ENCODE measurements at regions not wholly inside any gene's neighbourhood (a gene's known extent, or its start where the extent isn't known, plus 50 kb on each side); places are given as distances from the start of the nearest gene placed in this dataset.

- H3K27me3 ChIP-seq (ENCODE audit: insufficient read depth, low read length) = no peaks in the 10 kb centered on the region
- H3K4me3 ChIP-seq (ENCODE audit: low read depth, low read length) = no peak overlapping the region
- no peak overlapping the region for H4K12ac ChIP-seq (ENCODE audit: low read depth, low read length)
- no peak overlapping the region for H4K8ac ChIP-seq (ENCODE audit: low read depth, low read length)
- DNase-seq = no peak
- no peak overlapping the region for H2AFZ ChIP-seq (ENCODE audit: insufficient read depth, low read length, poor library complexity)
- H3K9ac ChIP-seq (ENCODE audit: low read length) = no peak overlapping the region
- H3K36me3 ChIP-seq (ENCODE audit: control insufficient read depth in 1 of 2, insufficient read depth in 2 of 2, low read length in 2 of 2) = no peaks in the 10 kb centered on the region
- no peaks in the 10 kb centered on the region for H3K79me2 ChIP-seq (ENCODE audit: control insufficient read depth, insufficient read depth, low read length, poor library complexity)
- H3K23ac ChIP-seq (ENCODE audit: low read length) = no peak overlapping the region
- H3K4me2 ChIP-seq (ENCODE audit: low read length) = no peak overlapping the region
- no peak overlapping the region for H3K14ac ChIP-seq (ENCODE audit: low read length)
- H3K4ac ChIP-seq (ENCODE audit: low read depth, low read length) = no peak overlapping the region
- H2BK12ac ChIP-seq (ENCODE audit: low read length) = no peak overlapping the region
- no peak overlapping the region for H3K27ac ChIP-seq (ENCODE audit: low read depth, low read length)
- no peaks in the 10 kb centered on the region for H3K4me1 ChIP-seq (ENCODE audit: control insufficient read depth in 1 of 2, insufficient read depth in 2 of 2, low read length in 2 of 2)
- no CpG with 5 or more reads among the region's 3 CpGs for WGBS (ENCODE audit: extremely low coverage, insufficient coverage, insufficient read length)
- no peak overlapping the region for H2BK120ac ChIP-seq (ENCODE audit: insufficient read depth, low read length, poor library complexity)
- H3K18ac ChIP-seq (ENCODE audit: low read length) = no peak overlapping the region
- H3K9me3 ChIP-seq (ENCODE audit: insufficient read depth, low read depth, low read length) = no peaks in the 10 kb centered on the region
- H4K91ac ChIP-seq (ENCODE audit: low read depth, low read length) = no peak overlapping the region
- no peak overlapping the region for H2AK5ac ChIP-seq (ENCODE audit: low read length)
- no peaks in the 10 kb centered on the region for H3K79me1 ChIP-seq (ENCODE audit: low read length)
- H2BK5ac ChIP-seq (ENCODE audit: low read depth, low read length, poor library complexity) = no peak overlapping the region
Measured at GRCh38 chr13:33973194-33973593, 155.2 kb downstream of the RFC3 start.

GRCh38 chr13:33976965-33977364, 159.0 kb downstream of the RFC3 start:
- no CpG with 5 or more reads among the region's 4 CpGs for WGBS (ENCODE audit: extremely low coverage, insufficient coverage, insufficient read length)
- H3K79me1 ChIP-seq (ENCODE audit: low read length) = no peaks in the 10 kb centered on the region

GRCh38 chr13:33978653-33979052, 160.7 kb downstream of the RFC3 start:
- Histone ChIP-seq H3K27ac (ENCODE audit: low read depth, low read length) (no peak overlapping the region), H3K79me2 (ENCODE audit: control insufficient read depth, insufficient read depth, low read length, poor library complexity) (no peaks in the 10 kb centered on the region), H2BK12ac (ENCODE audit: low read length) (no peak overlapping the region), H2BK120ac (ENCODE audit: insufficient read depth, low read length, poor library complexity) (no peak overlapping the region), H2AFZ (ENCODE audit: insufficient read depth, low read length, poor library complexity) (no peak overlapping the region), H3K14ac (ENCODE audit: low read length) (no peak overlapping the region), H3K27me3 (ENCODE audit: insufficient read depth, low read length) (no peaks in the 10 kb centered on the region), H3K9me3 (ENCODE audit: insufficient read depth, low read depth, low read length) (no peaks in the 10 kb centered on the region), H3K18ac (ENCODE audit: low read length) (no peak overlapping the region), H4K12ac (ENCODE audit: low read depth, low read length) (no peak overlapping the region), H3K23ac (ENCODE audit: low read length) (no peak overlapping the region), H2AK5ac (ENCODE audit: low read length) (no peak overlapping the region), H3K4me2 (ENCODE audit: low read length) (no peak overlapping the region), H3K9ac (ENCODE audit: low read length) (no peak overlapping the region), H4K8ac (ENCODE audit: low read depth, low read length) (no peak overlapping the region), H4K91ac (ENCODE audit: low read depth, low read length) (no peak overlapping the region), H3K4me1 (ENCODE audit: control insufficient read depth in 1 of 2, insufficient read depth in 2 of 2, low read length in 2 of 2) (no peaks in the 10 kb centered on the region), H3K4ac (ENCODE audit: low read depth, low read length) (no peak overlapping the region), H3K79me1 (ENCODE audit: low read length) (no peaks in the 10 kb centered on the region), H2BK5ac (ENCODE audit: low read depth, low read length, poor library complexity) (no peak overlapping the region), H3K36me3 (ENCODE audit: control insufficient read depth in 1 of 2, insufficient read depth in 2 of 2, low read length in 2 of 2) (no peaks in the 10 kb centered on the region), H3K4me3 (ENCODE audit: low read depth, low read length) (no peak overlapping the region)
- DNase-seq = no peak
- no CpG with 5 or more reads among the region's 3 CpGs for WGBS (ENCODE audit: extremely low coverage, insufficient coverage, insufficient read length)

More at GRCh38 chr13:33976965-33977364, 159.0 kb downstream of the RFC3 start:
- Histone ChIP-seq H2AFZ (ENCODE audit: insufficient read depth, low read length, poor library complexity) (no peak overlapping the region), H3K9ac (ENCODE audit: low read length) (no peak overlapping the region), H3K27me3 (ENCODE audit: insufficient read depth, low read length) (no peaks in the 10 kb centered on the region), H4K12ac (ENCODE audit: low read depth, low read length) (no peak overlapping the region), H3K4me1 (ENCODE audit: control insufficient read depth in 1 of 2, insufficient read depth in 2 of 2, low read length in 2 of 2) (no peaks in the 10 kb centered on the region), H3K4ac (ENCODE audit: low read depth, low read length) (no peak overlapping the region), H2AK5ac (ENCODE audit: low read length) (no peak overlapping the region), H3K4me2 (ENCODE audit: low read length) (no peak overlapping the region), H3K36me3 (ENCODE audit: control insufficient read depth in 1 of 2, insufficient read depth in 2 of 2, low read length in 2 of 2) (no peaks in the 10 kb centered on the region), H2BK120ac (ENCODE audit: insufficient read depth, low read length, poor library complexity) (no peak overlapping the region), H4K8ac (ENCODE audit: low read depth, low read length) (no peak overlapping the region), H3K23ac (ENCODE audit: low read length) (no peak overlapping the region), H2BK12ac (ENCODE audit: low read length) (no peak overlapping the region), H3K79me2 (ENCODE audit: control insufficient read depth, insufficient read depth, low read length, poor library complexity) (no peaks in the 10 kb centered on the region), H3K27ac (ENCODE audit: low read depth, low read length) (no peak overlapping the region), H3K9me3 (ENCODE audit: insufficient read depth, low read depth, low read length) (no peaks in the 10 kb centered on the region), H3K14ac (ENCODE audit: low read length) (no peak overlapping the region), H2BK5ac (ENCODE audit: low read depth, low read length, poor library complexity) (no peak overlapping the region), H3K4me3 (ENCODE audit: low read depth, low read length) (no peak overlapping the region), H3K18ac (ENCODE audit: low read length) (no peak overlapping the region), H4K91ac (ENCODE audit: low read depth, low read length) (no peak overlapping the region)
- no peak for DNase-seq

GRCh38 chr13:33992881-33993336, 175.0 kb downstream of the RFC3 start:
- Histone ChIP-seq H4K91ac (ENCODE audit: low read depth, low read length) (no peak overlapping the region), H3K79me2 (ENCODE audit: control insufficient read depth, insufficient read depth, low read length, poor library complexity) (no peaks in the 10 kb centered on the region), H3K27ac (ENCODE audit: low read depth, low read length) (no peak overlapping the region), H3K23ac (ENCODE audit: low read length) (no peak overlapping the region), H3K4me2 (ENCODE audit: low read length) (no peak overlapping the region), H3K4me3 (ENCODE audit: low read depth, low read length) (no peak overlapping the region), H4K12ac (ENCODE audit: low read depth, low read length) (no peak overlapping the region), H3K79me1 (ENCODE audit: low read length) (peaks cover 3% of the 10 kb centered on the region), H3K14ac (ENCODE audit: low read length) (no peak overlapping the region), H3K18ac (ENCODE audit: low read length) (no peak overlapping the region), H3K4ac (ENCODE audit: low read depth, low read length) (no peak overlapping the region), H2BK5ac (ENCODE audit: low read depth, low read length, poor library complexity) (no peak overlapping the region), H2BK120ac (ENCODE audit: insufficient read depth, low read length, poor library complexity) (no peak overlapping the region), H2AFZ (ENCODE audit: insufficient read depth, low read length, poor library complexity) (no peak overlapping the region), H3K9ac (ENCODE audit: low read length) (no peak overlapping the region), H3K36me3 (ENCODE audit: control insufficient read depth in 1 of 2, insufficient read depth in 2 of 2, low read length in 2 of 2) (no peaks in the 10 kb centered on the region), H3K4me1 (ENCODE audit: control insufficient read depth in 1 of 2, insufficient read depth in 2 of 2, low read length in 2 of 2) (peaks cover 3 to 8% of the 10 kb centered on the region in 2 experiments), H3K27me3 (ENCODE audit: insufficient read depth, low read length) (no peaks in the 10 kb centered on the region), H2BK12ac (ENCODE audit: low read length) (no peak overlapping the region), H3K9me3 (ENCODE audit: insufficient read depth, low read depth, low read length) (no peaks in the 10 kb centered on the region), H4K8ac (ENCODE audit: low read depth, low read length) (no peak overlapping the region), H2AK5ac (ENCODE audit: low read length) (no peak overlapping the region)
- WGBS (ENCODE audit: extremely low coverage, insufficient coverage, insufficient read length) = no CpG with 5 or more reads among the region's 2 CpGs
- DNase-seq = no peak

Measured in trophoblast cell (in vitro differentiated cells and primary cell).